ENCODE measurements at regions not wholly inside any gene's neighbourhood (a gene's known extent, or its start where the extent isn't known, plus 50 kb on each side); places are given as distances from the start of the nearest gene placed in this dataset.
A peak's percentile ranks its signal among the peaks of the same experiment; 100 is the strongest.

DNA sequence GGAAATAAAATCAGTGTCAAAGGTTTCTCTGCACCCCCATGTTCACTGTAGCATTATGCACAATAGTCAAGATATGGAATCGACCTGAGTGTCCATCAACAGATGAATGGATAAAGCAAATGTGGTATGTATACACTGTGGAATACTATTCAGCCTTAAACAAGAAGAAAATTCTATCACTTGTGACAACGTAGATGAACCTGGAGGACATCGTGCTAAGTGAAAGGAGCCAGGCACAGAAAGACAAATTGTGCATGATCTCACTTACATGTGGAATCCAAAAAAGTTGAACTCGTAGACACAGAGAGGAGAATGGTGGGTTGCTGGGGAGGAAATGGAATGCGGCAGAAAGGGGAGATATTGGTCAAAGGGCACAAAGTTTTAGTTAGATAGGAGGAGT, 136.3 kb upstream of the ESR1 start:
- H3K9ac ChIP-seq, result no peak overlapping the region
- H2AFZ ChIP-seq, result no peak overlapping the region
- H3K9me2 ChIP-seq (ENCODE audit: insufficient read depth), result no peaks in the 10 kb centered on the region
- H3K27ac ChIP-seq, result no peak overlapping the region
- H3K79me2 ChIP-seq (ENCODE audit: insufficient read depth), result no peaks in the 10 kb centered on the region
- peaks cover 10% of the 10 kb centered on the region for H3K4me1 ChIP-seq (ENCODE audit: insufficient read depth)
- no peaks in the 10 kb centered on the region for H3K27me3 ChIP-seq (replicated peaks; ENCODE audit: insufficient read depth)
- H3F3A ChIP-seq (ENCODE audit: insufficient read depth), result peaks cover 8% of the 10 kb centered on the region; the same call in 1 of the 2 replicates
- H3K36me3 ChIP-seq (ENCODE audit: low read depth), result no peaks in the 10 kb centered on the region
- DNase-seq, result no peak
- H3K9me3 ChIP-seq (ENCODE audit: low read depth), result no peaks in the 10 kb centered on the region
- in situ Hi-C loops (cut with MboI), result no loop called here
- no peak overlapping the region for H3K4me3 ChIP-seq
- WGBS, 2 experiments (ENCODE audit: low coverage in 1 of 2, low lambda C conversion rate in 2 of 2, missing lambda C conversion rate in 2 of 2), result 82% methylated on average over 5 of the region's 5 CpGs
- TF ChIP-seq EZH2 (IDR thresholded peaks at IDR 0.05; ENCODE audit: insufficient read depth, poor library complexity, severe bottlenecking) (no peak), EZH2phosphoT487 (IDR thresholded peaks at IDR 0.05; ENCODE audit: insufficient read depth, low read depth) (no peak)
- H4K20me1 ChIP-seq (ENCODE audit: insufficient read depth), result no peaks in the 10 kb centered on the region
- no peak overlapping the region for H3K4me2 ChIP-seq (ENCODE audit: unreplicated experiment)

- H4K20me1 ChIP-seq (ENCODE audit: insufficient read depth), result no peaks in the 10 kb centered on the region
- H3K9ac ChIP-seq, result no peak overlapping the region
- H3K4me3 ChIP-seq, result no peak overlapping the region
- no peaks in the 10 kb centered on the region for H3K4me1 ChIP-seq (ENCODE audit: insufficient read depth)
- H3K36me3 ChIP-seq (ENCODE audit: low read depth), result no peaks in the 10 kb centered on the region
- H2AFZ ChIP-seq, result no peak overlapping the region
- DNase-seq, result no peak
- in situ Hi-C loops (cut with MboI), result no loop called here
- no peaks in the 10 kb centered on the region for H3K9me2 ChIP-seq (ENCODE audit: insufficient read depth)
- WGBS, 2 experiments (ENCODE audit: low coverage in 1 of 2, low lambda C conversion rate in 2 of 2, missing lambda C conversion rate in 2 of 2), result 95 to 99% methylated on average over 3 of the region's 3 CpGs
- no peaks in the 10 kb centered on the region for H3K79me2 ChIP-seq (ENCODE audit: insufficient read depth)
- TF ChIP-seq EZH2 (IDR thresholded peaks at IDR 0.05; ENCODE audit: insufficient read depth, poor library complexity, severe bottlenecking) (no peak), EZH2phosphoT487 (IDR thresholded peaks at IDR 0.05; ENCODE audit: insufficient read depth, low read depth) (no peak)
- no peak overlapping the region for H3K27ac ChIP-seq
- H3K27me3 ChIP-seq (replicated peaks; ENCODE audit: insufficient read depth), result no peaks in the 10 kb centered on the region
- H3K4me2 ChIP-seq (ENCODE audit: unreplicated experiment), result no peak overlapping the region
- H3F3A ChIP-seq (ENCODE audit: insufficient read depth), result peaks cover 1% of the 10 kb centered on the region; the same call in 1 of the 2 replicates
- H3K9me3 ChIP-seq (ENCODE audit: low read depth), result no peaks in the 10 kb centered on the region
These were observed 132.9 kb upstream of the ESR1 start for GRCh38 chr6:151674578-151674977.

- no peaks in the 10 kb centered on the region for H3K27me3 ChIP-seq (replicated peaks; ENCODE audit: insufficient read depth)
- TF ChIP-seq EZH2 (IDR thresholded peaks at IDR 0.05; ENCODE audit: insufficient read depth, poor library complexity, severe bottlenecking) (no peak), EZH2phosphoT487 (IDR thresholded peaks at IDR 0.05; ENCODE audit: insufficient read depth, low read depth) (no peak)
- no peak overlapping the region for H3K27ac ChIP-seq
- no peaks in the 10 kb centered on the region for H3K9me2 ChIP-seq (ENCODE audit: insufficient read depth)
- H4K20me1 ChIP-seq (ENCODE audit: insufficient read depth), result no peaks in the 10 kb centered on the region
- no peaks in the 10 kb centered on the region for H3K36me3 ChIP-seq (ENCODE audit: low read depth)
- H3K9me3 ChIP-seq (ENCODE audit: low read depth), result no peaks in the 10 kb centered on the region
- H3K79me2 ChIP-seq (ENCODE audit: insufficient read depth), result no peaks in the 10 kb centered on the region
- peak overlapping the region; percentile 20; the same call in 1 of the 2 replicates for H2AFZ ChIP-seq
- no peaks in the 10 kb centered on the region for H3F3A ChIP-seq (ENCODE audit: insufficient read depth)
- H3K4me2 ChIP-seq (ENCODE audit: unreplicated experiment), result no peak overlapping the region
- in situ Hi-C loops (cut with MboI), result no loop called here
- WGBS, 2 experiments (ENCODE audit: low coverage in 1 of 2, low lambda C conversion rate in 2 of 2, missing lambda C conversion rate in 2 of 2), result 26 to 30% methylated on average over 8 of the region's 8 CpGs
- no peaks in the 10 kb centered on the region for H3K4me1 ChIP-seq (ENCODE audit: insufficient read depth)
- H3K9ac ChIP-seq, result no peak overlapping the region
- H3K4me3 ChIP-seq, result no peak overlapping the region
- DNase-seq, result peak; percentile 57
These were observed 131.6 kb upstream of the ESR1 start for GRCh38 chr6:151675746-151676459.

DNA sequence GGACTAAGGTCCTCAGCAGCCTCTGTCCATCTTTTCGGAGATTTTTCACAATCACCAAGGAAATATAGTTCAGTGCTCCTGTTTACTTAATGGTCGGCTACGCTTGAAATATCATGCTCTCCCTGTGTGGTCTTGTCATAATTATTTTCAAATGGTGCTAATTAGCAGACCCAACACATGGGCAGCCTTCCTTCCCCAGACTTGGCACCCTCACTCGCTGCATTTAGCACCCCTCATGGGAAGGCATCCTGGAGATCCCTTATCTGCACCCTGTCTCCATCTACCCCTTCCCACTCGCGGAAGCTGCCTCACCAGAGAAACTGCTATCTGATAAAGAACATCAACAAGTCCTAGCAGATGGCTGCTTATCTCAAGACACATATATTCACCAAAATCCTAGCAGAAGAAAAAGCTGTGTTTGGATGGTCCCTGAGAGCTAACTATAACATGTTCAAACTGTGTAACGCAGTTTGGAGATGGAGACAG, 131.0 kb upstream of the ESR1 start:
- H2AFZ ChIP-seq, result no peak overlapping the region
- no peak for DNase-seq
- H3K9me3 ChIP-seq (ENCODE audit: low read depth), result no peaks in the 10 kb centered on the region
- in situ Hi-C loops (cut with MboI), result no loop called here
- H3K27ac ChIP-seq, result no peak overlapping the region
- H4K20me1 ChIP-seq (ENCODE audit: insufficient read depth), result no peaks in the 10 kb centered on the region
- no peaks in the 10 kb centered on the region for H3K27me3 ChIP-seq (replicated peaks; ENCODE audit: insufficient read depth)
- no peaks in the 10 kb centered on the region for H3K9me2 ChIP-seq (ENCODE audit: insufficient read depth)
- H3K36me3 ChIP-seq (ENCODE audit: low read depth), result no peaks in the 10 kb centered on the region
- TF ChIP-seq EZH2 (IDR thresholded peaks at IDR 0.05; ENCODE audit: insufficient read depth, poor library complexity, severe bottlenecking), result no peak
- no peak overlapping the region for H3K4me3 ChIP-seq
- WGBS, 2 experiments (ENCODE audit: low coverage in 1 of 2, low lambda C conversion rate in 2 of 2, missing lambda C conversion rate in 2 of 2), result 71% methylated on average over 7 of the region's 7 CpGs
- H3F3A ChIP-seq (ENCODE audit: insufficient read depth), result no peaks in the 10 kb centered on the region
- no peak overlapping the region for H3K9ac ChIP-seq
- H3K4me2 ChIP-seq (ENCODE audit: unreplicated experiment), result no peak overlapping the region
- H3K4me1 ChIP-seq (ENCODE audit: insufficient read depth), result peaks cover 4% of the 10 kb centered on the region
- H3K79me2 ChIP-seq (ENCODE audit: insufficient read depth), result no peaks in the 10 kb centered on the region

All from GM23248 (cell line).